ENCODE measurements at regions not wholly inside any gene's neighbourhood (a gene's known extent, or its start where the extent isn't known, plus 50 kb on each side); places are given as distances from the start of the nearest gene placed in this dataset.

- Histone ChIP-seq H2BK120ac (ENCODE audit: low read depth, low read length) (peak overlapping the region; percentile 38; the same call in 1 of the 2 replicates), H3K23ac (ENCODE audit: low read depth, low read length) (no peak overlapping the region), H2BK20ac (ENCODE audit: low read depth, low read length) (peak overlapping the region; percentile 60), H3K27ac (ENCODE audit: insufficient read depth, low read length) (no peak overlapping the region), H3K4me2 (ENCODE audit: low read depth, low read length) (no peak overlapping the region), H2AK9ac (replicated peaks; ENCODE audit: low read depth, low read length, poor library complexity) (no peak overlapping the region), H2AFZ (replicated peaks; ENCODE audit: low read length, poor library complexity) (no peak overlapping the region), H3K4me3 (ENCODE audit: insufficient read depth, low read depth, low read length) (no peak overlapping the region), H2BK5ac (ENCODE audit: low read depth, low read length, poor library complexity, severe bottlenecking) (no peak overlapping the region), H2BK15ac (ENCODE audit: low read depth, low read length) (peak overlapping the region; percentile 84; the same call in 2 of the 3 replicates), H4K20me1 (ENCODE audit: insufficient read depth, low read length) (no peaks in the 10 kb centered on the region), H3K9me1 (ENCODE audit: insufficient read depth, low read length) (peaks cover 7% of the 10 kb centered on the region), H3K18ac (ENCODE audit: low read depth, low read length) (peak overlapping the region; percentile 24; the same call in 1 of the 2 replicates), H3K56ac (ENCODE audit: extremely low read depth, insufficient read depth, low read length) (no peak overlapping the region), H3K14ac (replicated peaks; ENCODE audit: low read depth, low read length) (no peak overlapping the region), H3K9ac (ENCODE audit: low read depth, low read length) (no peak overlapping the region), H4K5ac (ENCODE audit: low read depth, low read length) (no peak overlapping the region), H3K4me1 (ENCODE audit: control insufficient read depth, insufficient read depth, low read length) (peaks cover 11% of the 10 kb centered on the region), H3K9me3 (ENCODE audit: control insufficient read depth, insufficient read depth, low read length) (no peaks in the 10 kb centered on the region), H2AK5ac (ENCODE audit: low read depth, low read length) (peak overlapping the region; percentile 74; the same call in 1 of the 2 replicates), H3K27me3 (ENCODE audit: control insufficient read depth, insufficient read depth, low read length) (no peaks in the 10 kb centered on the region), H3K36me3 (ENCODE audit: control insufficient read depth, insufficient read depth, low read length) (no peaks in the 10 kb centered on the region), H3K79me1 (ENCODE audit: low read depth in 1 of 2, low read length in 2 of 2) (no peaks in the 10 kb centered on the region), H4K8ac (ENCODE audit: low read depth in 2 of 2, low read length in 2 of 2) (peak overlapping the region in 1 of 2 experiments; percentile 41; a peak in 1 of 4 replicates), H4K91ac (ENCODE audit: insufficient read depth, low read depth, low read length) (peak overlapping the region; percentile 48; the same call in 1 of the 2 replicates), H3K4ac (ENCODE audit: low read depth, low read length) (peak overlapping the region; percentile 51)
- ChIA-PET POLR2A (ENCODE audit: unreplicated experiment) (no interaction called here), CTCF (no interaction called here)
- in situ Hi-C loops (cut with MboI; ENCODE audit: low sequenced_read_pairs) = no loop called here
- TF ChIP-seq BHLHE40 (IDR thresholded peaks at IDR 0.05; ENCODE audit: low read depth, low read length) (no peak), USF2 (IDR thresholded peaks at IDR 0.05; ENCODE audit: low read depth, low read length) (no peak), MAZ (IDR thresholded peaks at IDR 0.05; ENCODE audit: borderline replicate concordance, low read depth, low read length) (no peak), CTCF (conservative IDR thresholded peaks at IDR 0.05; ENCODE audit: low read depth, low read length) (no peak), RAD21 (IDR thresholded peaks at IDR 0.05; ENCODE audit: low read length) (no peak), RCOR1 (IDR thresholded peaks at IDR 0.05; ENCODE audit: insufficient replicate concordance, low read length) (no peak)
- no CpG with 5 or more reads among the region's 1 CpG for WGBS, 2 experiments (ENCODE audit: extremely low coverage in 2 of 2, insufficient read length in 1 of 2)
- intact Hi-C loops (cut with micrococcal nuclease) = loop anchor here (5.0 to 10.0 kb wide), 4 partner anchors 194 to 417 kb away; no protein-coding TSS in a partner anchor
- DNase-seq (no peak), ATAC-seq (ENCODE audit: low read depth) (no peak)
- no TSS peak for BruUV-seq (replicated peaks)
- dilution Hi-C loops (cut with HindIII; ENCODE audit: low sequenced_read_pairs, unreplicated experiment) = no loop called here
Observed at GRCh38 chr12:58761308-58761707, 159.0 kb downstream of the LRIG3 start.
